Fibroblast of skin of back (primary cell): ENCODE measurements at regions not wholly inside any gene's neighbourhood (a gene's known extent, or its start where the extent isn't known, plus 50 kb on each side); places are given as distances from the start of the nearest gene placed in this dataset.
"Not testable (repeated sequence)": the region's sequence is repeated elsewhere in the genome, so short reads cannot be mapped to it uniquely, and the experiment has no call there.

Source experiments
- DNase-seq: peaks from one replicate; pipeline ENCODE4 v3.0.0-alpha.2; 2013

GRCh38 chr3:84275532-84275931 is 683.3 kb upstream of the CADM2 start:
- DNase-seq, result no peak

- DNase-seq, result no peak
These were observed 681.1 kb upstream of the CADM2 start for GRCh38 chr3:84277562-84278224.

- no peak for DNase-seq
These were observed 666.7 kb upstream of the CADM2 start for GRCh38 chr3:84292128-84292527.

- no peak for DNase-seq
These were observed 659.5 kb upstream of the CADM2 start for GRCh38 chr3:84299329-84299728.

- no peak for DNase-seq
These were observed 654.6 kb upstream of the CADM2 start for GRCh38 chr3:84304214-84304613.

- no peak for DNase-seq
These were observed 651.5 kb upstream of the CADM2 start for GRCh38 chr3:84307339-84307738.

GRCh38 chr3:84308379-84308778 is 650.4 kb upstream of the CADM2 start:
- DNase-seq, result no peak

GRCh38 chr3:84318273-84318809 is 640.4 kb upstream of the CADM2 start:
- DNase-seq, result no peak

- not testable (repeated sequence) for DNase-seq
These were observed 593.1 kb upstream of the CADM2 start for GRCh38 chr3:84365563-84366278.
